DND-41 (cell line): ENCODE measurements at regions not wholly inside any gene's neighbourhood (a gene's known extent, or its start where the extent isn't known, plus 50 kb on each side); places are given as distances from the start of the nearest gene placed in this dataset.

Experiments
- CTCF ChIP-seq: IDR thresholded peaks from 2 replicates; pipeline ENCODE4 v1.5.1; 2012; ENCODE audit warnings: borderline replicate concordance, low read length, moderate library complexity, mild to moderate bottlenecking; ENCODE audit not compliant: poor library complexity, severe bottlenecking; ENCODE audit errors: extremely low read depth
- EZH2 ChIP-seq: IDR thresholded peaks from 3 replicates; pipeline ENCODE4 v1.6.1; 2012; ENCODE audit warnings: borderline replicate concordance, low read depth, mild to moderate bottlenecking, moderate library complexity, low read length, inconsistent platforms; ENCODE audit not compliant: severe bottlenecking

GRCh38 chr1:218633238-218633988 lies 288.3 kb downstream of the TGFB2 start:
- TF ChIP-seq CTCF (no peak), EZH2 (no peak)
